GM19438 (cell line): ENCODE measurements at regions not wholly inside any gene's neighbourhood (a gene's known extent, or its start where the extent isn't known, plus 50 kb on each side); places are given as distances from the start of the nearest gene placed in this dataset.

Source experiments
- ATAC-seq: cut with Tn5 transposase; IDR thresholded peaks from one replicate; pipeline ENCODE4 v1.9.1; 2021; ENCODE audit warnings: low read depth; ENCODE audit not compliant: unreplicated experiment

DNA sequence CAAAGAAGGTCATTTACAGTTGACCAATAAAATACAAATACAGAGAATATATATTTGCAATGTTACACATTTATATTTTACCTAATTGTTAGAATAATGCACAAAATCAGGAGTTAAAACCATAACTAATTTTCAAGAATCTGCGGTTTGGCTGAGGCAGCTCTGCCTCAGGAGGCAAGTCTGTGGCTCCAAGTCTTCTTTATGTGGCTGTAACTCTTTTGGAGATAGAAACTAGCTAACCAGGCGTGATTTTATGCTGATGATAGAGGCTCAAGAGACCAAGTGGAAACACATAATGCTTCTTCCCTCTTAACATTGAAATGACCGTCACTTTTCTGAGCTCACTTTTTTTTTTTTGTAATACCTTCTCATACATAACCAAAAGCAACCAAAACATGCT lies 744.7 kb upstream of the CXADR start:
- no peak for ATAC-seq

GRCh38 chr21:16770266-16770665 lies 742.6 kb upstream of the CXADR start:
- ATAC-seq, result no peak

DNA sequence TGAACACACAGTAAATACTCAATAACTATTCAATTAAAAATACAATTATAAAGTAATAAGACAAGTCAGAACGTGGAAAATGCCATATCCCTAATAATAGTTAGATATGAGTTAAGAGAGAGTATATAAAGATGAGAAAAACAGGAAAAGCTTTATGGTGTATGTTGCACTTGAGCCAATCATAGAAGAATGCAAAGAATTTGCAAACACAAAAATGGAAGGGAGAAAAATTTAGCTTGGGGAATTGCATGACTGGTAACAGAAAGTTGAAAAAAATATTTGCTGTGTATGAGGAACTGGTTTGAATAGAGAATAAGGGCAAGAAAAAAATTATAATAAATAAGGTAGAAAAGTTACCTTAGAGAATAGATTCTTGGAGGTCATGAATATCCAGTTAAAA lies 739.6 kb upstream of the CXADR start:
- ATAC-seq, result no peak

DNA sequence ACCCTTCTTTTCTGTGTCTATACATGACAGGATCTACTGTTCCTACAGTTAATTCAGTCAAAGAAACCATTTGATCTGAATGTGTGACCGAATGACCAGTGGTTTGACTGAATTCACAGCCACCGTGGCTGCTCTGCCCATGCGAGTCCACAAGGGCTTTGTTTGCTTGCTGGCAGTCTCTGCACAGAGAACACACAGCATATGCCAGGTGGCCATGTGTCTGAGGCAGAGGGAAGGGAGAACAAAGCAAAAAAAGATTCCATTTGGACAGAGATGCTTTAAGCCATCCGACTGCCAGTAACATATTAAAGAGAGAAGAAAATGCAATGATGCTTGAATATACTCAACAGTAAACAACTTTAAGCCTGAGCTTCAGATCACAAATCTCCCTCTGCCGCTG lies 737.8 kb upstream of the CXADR start:
- ATAC-seq, result no peak

DNA sequence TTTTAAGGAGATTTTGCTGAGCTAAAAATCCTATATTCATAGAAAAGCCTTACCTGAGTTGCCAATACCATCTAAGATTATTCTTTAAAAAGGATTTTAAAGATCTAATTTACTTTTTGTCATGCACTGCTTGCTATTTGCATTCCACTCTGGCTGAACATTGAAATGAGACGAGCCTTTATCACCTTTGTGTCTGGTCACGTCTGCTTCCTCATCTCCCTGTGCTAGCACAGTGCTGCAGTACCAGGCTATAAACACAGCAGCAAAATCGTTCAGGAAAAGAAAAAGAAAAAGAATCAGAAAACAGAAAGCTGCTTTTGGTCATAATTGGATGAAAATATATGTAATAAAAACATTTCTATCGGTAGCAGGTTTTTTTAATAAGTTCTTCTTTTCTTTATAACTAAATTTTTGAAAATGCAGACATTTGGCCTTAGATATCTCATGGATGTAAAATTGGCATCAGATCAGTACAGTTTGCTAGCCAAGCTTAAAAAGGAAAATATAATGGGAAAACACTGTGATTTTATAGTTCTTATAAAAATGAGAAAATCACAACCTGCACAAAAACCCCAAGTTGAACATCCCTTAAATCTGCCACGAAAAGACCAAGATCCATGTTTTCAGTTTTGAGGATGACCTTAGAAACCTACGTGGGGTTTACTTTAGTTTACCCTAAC lies 735.7 kb upstream of the CXADR start:
- no peak for ATAC-seq

DNA sequence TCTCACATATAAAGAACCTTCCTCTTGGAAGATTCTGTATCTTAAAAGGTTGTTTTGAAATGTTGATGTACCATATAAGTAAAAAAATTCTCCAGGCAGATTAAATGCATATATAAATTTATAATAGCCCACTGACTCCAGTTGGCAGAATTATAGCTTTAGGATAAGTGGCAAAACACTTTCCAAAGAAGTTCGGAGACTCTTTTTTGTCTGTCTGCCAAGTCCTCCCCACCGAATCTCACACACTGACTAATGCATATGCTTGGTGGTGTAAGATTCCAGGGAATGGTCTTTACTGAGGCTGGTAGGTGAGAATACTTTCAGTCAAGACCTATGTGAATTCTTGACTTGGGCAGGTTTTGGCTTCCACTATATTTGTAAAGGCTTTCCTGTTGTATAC lies 724.3 kb upstream of the CXADR start:
- ATAC-seq, result no peak

GRCh38 chr21:16789636-16790035 lies 723.2 kb upstream of the CXADR start:
- no peak for ATAC-seq

- no peak for ATAC-seq
Measured at GRCh38 chr21:16792101-16792500, 720.7 kb upstream of the CXADR start.

GRCh38 chr21:16794950-16795349 lies 717.9 kb upstream of the CXADR start:
- no peak for ATAC-seq

DNA sequence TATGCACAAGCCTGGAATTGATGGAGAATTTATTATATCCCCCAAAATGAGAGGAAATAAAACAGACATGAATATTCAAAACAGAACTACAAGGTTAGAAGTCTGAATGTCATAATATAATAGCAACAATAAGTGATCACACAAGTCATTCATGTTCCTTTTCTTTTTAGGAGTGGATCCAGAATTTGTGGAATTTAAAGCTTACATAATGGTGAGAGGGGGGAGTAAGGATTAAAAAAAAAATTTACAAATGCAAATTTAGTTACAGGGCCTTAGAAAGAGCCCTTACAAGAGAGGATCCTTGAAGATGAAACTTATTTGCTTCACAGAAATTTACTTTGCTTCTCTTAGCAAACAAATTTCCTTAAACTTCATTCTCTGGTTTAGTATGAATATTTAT lies 716.1 kb upstream of the CXADR start:
- no peak for ATAC-seq

DNA sequence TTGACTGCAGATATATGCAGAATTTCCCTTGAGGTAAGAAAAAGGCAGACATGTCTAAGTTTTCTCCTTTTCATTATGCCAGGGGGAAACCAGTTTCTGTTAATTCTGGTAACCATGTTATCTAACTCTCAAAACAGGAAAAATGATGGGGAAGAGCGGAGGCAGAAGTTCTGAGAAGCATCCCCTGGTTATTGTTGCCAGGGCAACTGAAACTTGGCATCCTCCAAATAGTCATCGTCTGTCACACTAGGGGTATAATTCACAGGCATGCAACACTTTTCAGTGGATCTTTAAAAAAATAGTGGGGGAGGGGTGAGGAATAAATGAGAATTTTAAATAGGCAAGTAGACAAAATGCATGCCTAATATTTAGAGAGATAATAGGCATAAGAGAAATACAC lies 715.3 kb upstream of the CXADR start:
- no peak for ATAC-seq

DNA sequence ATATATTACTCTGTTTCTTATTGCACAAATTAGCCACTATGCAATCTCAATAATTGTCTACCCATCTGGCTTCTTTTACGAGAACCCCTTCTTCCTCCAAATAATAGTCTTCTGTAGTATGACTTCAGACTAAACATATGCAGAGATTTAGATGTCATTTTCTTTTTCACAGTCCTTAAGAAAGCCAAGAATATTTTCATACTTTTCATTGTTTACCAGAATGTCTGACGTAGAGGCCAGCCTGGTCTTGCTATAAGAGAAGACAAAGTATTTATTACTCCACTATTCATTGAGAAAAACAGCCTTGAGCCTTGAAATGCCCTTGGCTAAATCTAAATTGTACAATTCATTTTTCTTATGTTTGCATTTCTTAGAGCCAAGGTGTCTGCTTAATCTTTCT lies 714.9 kb upstream of the CXADR start:
- no peak for ATAC-seq

DNA sequence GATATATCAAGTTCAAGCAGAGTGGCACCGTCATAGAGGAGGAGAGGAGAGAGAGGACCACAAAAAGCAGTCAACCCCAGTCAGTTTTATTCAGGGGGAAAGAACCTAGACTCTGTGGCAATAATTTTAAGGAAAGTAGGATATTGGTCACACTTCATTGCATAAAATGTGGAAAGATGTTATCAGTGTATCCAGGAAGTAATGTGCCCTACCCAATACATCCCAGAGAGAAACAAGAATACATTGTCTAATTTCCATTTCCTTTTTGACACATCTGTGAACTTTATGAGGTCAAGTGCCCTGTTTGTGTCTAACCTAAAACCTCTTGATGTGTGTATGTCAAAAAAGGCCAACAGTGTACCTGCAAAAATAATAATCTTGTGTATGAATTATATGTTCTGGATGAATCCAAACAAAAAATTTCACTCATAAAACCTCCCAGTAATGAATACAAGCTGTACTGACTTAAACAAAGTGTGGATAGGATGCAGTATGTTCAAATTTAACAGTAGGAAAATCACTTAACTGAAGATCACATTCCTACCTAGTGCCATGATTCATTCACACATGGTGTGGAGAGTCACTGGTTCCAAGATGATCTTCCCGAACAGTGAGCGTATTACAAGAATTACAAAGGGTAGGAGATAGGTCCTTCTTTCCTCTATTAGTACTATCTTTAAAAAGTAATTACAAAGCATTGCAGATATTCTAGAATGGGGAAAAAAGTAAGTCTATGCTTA lies 712.1 kb upstream of the CXADR start:
- no peak for ATAC-seq

GRCh38 chr21:16811011-16811410 lies 701.8 kb upstream of the CXADR start:
- ATAC-seq, result no peak

GRCh38 chr21:16811970-16812369 lies 700.9 kb upstream of the CXADR start:
- no peak for ATAC-seq

DNA sequence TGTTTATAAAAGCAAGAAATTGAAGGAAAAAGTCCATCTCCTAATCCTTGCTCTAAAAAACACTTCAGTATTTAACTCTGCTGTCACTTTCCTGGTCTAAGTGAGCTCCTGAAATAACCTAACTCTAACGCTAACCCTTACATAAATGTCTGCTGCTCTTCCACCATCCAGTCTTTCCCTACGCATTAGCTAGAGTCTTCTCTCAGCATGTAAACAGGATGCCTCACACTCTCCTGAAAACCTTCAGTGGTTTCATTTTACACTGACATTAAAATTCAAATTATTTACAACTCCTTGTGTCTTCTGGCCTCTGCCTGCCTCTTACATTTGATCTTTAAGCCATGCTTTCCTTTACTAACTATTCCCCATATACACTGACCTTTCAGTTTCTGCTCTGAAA lies 697.6 kb upstream of the CXADR start:
- ATAC-seq, result no peak

- no peak for ATAC-seq
Measured at GRCh38 chr21:16821588-16821987, 691.3 kb upstream of the CXADR start.

- ATAC-seq, result no peak
Measured at GRCh38 chr21:16829532-16829931, 683.3 kb upstream of the CXADR start.

DNA sequence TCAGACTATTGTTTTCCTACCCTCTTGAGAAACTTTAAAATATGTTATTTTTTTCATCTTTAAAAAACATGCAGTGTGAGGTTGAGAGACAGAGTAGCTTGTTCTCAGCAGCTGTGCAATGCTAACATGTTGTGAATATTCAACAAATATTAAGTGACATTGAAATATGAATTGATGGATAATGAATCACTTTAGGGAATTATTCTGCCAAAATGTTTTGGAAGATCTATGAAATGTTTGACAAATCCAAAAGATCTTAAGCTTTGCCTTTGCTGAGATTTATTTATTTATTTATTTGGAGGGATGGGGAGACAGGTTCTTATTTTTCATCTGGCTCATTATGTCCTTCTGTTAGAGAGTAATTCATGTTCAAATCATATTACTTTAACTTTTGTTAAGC lies 680.1 kb upstream of the CXADR start:
- no peak for ATAC-seq

- no peak for ATAC-seq
Measured at GRCh38 chr21:16834791-16835190, 678.1 kb upstream of the CXADR start.

- ATAC-seq, result no peak
Measured at GRCh38 chr21:16837321-16837720, 675.5 kb upstream of the CXADR start.

- no peak for ATAC-seq
Measured at GRCh38 chr21:16837721-16838120, 675.1 kb upstream of the CXADR start.
